HG03354 (cell line): ENCODE measurements at regions not wholly inside any gene's neighbourhood (a gene's known extent, or its start where the extent isn't known, plus 50 kb on each side); places are given as distances from the start of the nearest gene placed in this dataset.
"Not testable (repeated sequence)": the region's sequence is repeated elsewhere in the genome, so short reads cannot be mapped to it uniquely, and the experiment has no call there.

Source experiments
- ATAC-seq: cut with Tn5 transposase; IDR thresholded peaks from one replicate; pipeline ENCODE4 v1.9.1; 2021; ENCODE audit warnings: mild to moderate bottlenecking; ENCODE audit not compliant: unreplicated experiment, poor library complexity, severe bottlenecking

DNA sequence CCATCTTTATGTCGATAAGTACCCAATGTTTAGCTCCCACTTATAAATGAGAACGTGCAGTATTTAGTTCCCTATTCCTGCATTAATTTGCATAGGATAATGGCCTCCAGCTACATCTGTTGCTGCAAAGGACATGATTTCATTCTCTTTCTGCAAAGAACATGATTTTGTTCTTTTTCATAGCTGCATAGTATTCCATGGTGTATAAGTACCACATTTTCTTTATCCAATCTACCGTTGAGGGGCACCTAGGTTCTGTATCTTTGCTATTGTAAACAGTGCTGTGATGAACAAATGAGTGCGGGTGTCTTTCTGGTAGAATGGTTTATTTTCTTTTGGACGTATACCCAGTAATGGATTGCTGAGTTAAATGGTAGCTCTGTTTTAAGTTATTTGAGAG is 63.0 kb downstream of the HLX start:
- ATAC-seq: no peak

- not testable (repeated sequence) for ATAC-seq
Observed at GRCh38 chr1:220942914-220943313, 63.7 kb downstream of the HLX start.

DNA sequence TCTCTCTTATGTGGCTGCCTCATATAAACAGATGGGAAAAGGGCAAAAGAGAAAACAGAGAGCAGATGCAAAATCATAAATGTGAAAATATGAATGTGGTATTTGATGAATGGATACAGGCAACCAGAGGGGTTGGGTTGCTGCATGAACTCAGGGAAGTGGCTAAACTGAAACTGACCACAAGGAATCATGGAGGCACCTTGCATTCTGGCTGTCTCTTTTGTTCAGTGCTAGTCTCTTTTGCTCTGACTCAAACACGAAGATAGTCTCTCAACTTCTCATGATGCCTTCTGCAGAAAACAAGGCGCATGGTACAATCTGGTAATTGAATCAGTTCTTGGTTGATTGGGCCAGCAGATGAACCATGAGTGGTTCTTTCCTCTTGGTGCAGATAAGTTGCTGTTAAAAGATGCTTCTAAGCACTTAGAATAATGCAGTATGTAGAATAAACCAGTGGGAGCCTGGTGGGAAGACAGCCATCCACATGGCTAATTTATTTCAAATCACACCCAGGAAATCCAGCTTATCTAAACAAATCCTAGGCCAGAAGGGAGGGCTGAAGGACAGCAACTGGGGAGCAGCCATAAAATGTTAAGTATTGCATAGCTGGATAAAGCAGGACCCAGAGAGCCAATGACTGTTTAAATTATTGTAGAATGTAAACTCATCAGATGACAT is 64.2 kb downstream of the HLX start:
- no peak for ATAC-seq

DNA sequence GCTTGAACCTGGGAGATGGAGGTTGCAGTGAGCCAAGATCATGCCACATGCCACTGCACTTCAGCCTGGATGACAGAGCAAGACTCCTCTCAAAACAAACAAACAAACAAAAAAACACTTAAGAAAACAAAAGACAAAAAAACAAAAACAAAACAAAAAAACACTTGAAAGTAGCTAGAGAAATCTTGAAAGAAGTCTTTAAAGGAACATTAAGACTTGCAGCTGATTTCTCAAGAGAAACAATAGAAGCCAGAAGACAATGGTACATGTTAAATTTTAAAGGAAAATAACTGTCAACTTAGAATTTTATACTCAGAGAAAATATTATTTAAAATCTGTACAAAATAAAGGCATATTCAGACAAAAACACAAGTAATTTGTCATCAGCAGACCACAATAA is 71.3 kb downstream of the HLX start:
- ATAC-seq: no peak

DNA sequence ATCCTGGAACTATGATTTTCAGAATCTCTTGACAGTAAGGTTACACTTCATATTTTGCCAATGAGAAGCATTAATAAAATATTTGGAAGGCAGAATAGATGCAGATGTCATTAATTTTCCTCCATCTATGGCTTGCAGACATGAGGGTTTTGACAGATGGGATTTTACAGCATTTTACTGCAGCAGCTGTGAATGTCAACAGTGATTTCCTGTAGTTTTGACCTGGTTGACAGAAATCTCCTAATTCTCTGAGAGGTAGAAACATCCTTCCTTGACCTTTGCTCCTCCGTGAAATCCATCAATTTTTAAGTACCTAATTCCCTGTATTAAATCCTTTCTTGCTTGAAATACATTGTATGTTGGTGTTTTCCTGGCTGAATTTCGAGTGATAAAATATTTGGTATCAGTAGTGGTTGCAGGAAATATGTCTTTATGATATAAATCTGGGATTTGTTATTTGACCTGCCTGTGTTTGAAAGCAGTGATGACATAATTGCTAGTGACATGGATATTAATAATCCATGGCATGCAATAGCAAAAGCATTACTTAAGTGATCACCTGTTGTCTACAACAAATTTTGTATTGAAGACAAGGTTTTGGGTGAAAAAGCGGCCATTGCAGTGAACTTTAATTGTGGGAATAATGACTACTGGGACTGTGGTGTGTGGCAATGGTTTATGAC is 73.9 kb downstream of the HLX start:
- no peak for ATAC-seq

- ATAC-seq: no peak
Observed at GRCh38 chr1:220954321-220955075, 75.3 kb downstream of the HLX start.

DNA sequence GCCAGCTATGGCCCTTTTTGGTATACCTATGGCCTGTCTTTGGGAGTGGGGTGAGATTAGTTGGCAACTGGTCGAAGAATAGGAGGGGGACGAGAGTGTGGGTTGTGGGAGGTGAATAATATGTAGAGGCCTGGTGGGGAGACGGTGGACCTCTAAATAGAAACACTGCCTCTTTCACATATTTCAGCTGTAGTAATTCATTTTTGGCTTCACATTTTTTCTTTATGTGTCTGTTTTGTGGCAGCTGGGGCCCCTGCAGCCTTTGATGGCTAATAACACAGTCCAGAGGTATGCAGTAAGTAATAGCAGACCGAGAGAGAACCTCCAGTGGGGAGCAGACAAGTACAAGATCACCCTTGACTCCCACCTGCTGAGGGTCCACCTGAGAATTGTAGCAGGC is 75.9 kb downstream of the HLX start:
- no peak for ATAC-seq

GRCh38 chr1:220956501-220957232 is 77.4 kb downstream of the HLX start:
- no peak for ATAC-seq

GRCh38 chr1:220957233-220957605 is 78.0 kb downstream of the HLX start:
- no peak for ATAC-seq

DNA sequence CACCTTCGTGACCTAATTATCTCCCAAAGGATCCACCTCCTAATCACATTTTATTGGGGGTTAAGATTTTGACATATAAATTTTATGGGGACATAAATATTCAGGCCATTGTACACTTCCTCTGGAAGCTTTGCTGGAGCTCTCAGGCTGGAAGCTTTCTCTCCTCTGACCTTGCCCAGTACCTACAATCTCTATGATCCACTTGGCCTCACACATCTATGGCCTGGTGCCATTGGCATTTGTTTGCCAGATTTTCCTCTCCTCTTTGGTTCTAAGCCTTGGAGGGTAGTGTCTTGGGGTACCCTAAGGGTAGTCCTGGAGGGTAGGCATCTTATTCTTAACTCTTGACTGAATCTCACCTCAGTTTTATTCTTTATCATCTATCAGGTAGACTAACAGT is 79.0 kb downstream of the HLX start:
- ATAC-seq: no peak

DNA sequence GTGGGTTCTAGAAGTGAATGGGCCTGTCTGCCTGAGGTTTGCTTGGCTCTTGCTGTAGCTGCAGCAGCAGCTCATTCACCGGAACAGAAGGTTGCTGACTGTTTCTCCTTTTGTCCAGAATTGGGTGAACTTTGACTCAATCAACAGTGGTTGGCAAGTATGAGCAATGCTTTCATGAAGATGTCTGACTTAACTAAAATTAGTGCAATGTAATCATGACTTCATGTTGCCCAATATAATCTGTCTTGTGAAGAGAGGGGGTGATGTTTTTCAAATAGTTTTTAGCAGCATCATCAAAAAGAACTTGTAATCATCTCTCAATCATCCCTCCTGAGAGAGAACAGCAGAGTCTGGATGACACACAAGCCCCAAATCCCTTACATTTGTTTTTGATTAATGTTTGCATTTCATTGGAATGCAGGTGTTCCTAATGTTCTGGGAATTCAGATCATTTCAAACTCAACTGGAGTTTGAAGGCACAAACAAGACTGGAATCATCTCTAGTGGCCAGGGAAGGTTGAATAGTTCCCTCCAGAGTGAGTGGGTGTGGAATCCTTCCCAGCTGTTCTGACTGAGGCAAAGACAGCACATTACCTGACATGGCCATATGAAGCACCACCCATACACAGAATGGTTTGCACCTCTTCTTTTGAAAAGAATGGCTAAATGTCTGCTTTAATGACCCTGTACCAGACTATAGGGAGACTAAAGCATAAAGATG is 82.9 kb downstream of the HLX start:
- no peak for ATAC-seq

- no peak for ATAC-seq
Observed at GRCh38 chr1:220966041-220966440, 86.8 kb downstream of the HLX start.

DNA sequence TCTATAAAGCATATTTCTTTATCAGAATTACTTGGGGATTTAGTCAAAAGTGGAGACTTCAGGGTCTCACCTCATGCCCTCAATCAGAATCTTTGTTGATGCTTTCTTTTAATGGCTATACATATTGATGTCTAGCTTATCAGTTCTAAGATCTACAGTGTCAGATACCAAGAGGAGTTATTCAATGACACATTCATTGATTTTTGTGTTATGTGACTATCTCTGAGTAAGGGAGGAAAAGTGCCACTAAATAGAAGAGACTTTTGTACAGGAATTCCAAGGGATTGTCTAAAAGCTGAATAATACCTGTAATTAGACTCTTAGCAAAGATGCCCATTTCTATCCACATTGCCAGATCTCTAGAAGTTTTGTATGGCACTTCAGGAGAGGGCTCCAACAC is 87.2 kb downstream of the HLX start:
- no peak for ATAC-seq

- ATAC-seq: no peak
Observed at GRCh38 chr1:220966881-220967611, 87.8 kb downstream of the HLX start.

- ATAC-seq: no peak
Observed at GRCh38 chr1:220967911-220968310, 88.7 kb downstream of the HLX start.

DNA sequence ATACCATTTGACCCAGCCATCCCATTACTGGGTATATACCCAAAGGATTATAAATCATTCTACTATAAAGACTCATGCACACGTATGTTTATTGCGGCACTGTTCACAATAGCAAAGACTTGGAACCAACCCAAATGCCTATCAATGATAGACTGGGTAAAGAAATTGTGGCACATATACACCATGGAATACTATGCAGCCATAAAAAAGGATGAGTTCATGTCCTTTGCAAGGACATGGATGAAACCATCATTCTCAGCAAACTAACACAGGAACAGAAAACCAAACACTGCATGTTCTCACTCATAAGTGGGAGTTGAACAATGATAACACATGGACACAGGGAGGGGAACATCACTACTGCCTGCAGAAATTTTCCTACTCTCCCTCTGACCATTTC is 90.0 kb downstream of the HLX start:
- not testable (repeated sequence) for ATAC-seq

- no peak for ATAC-seq
Observed at GRCh38 chr1:220970311-220970710, 91.1 kb downstream of the HLX start.

DNA sequence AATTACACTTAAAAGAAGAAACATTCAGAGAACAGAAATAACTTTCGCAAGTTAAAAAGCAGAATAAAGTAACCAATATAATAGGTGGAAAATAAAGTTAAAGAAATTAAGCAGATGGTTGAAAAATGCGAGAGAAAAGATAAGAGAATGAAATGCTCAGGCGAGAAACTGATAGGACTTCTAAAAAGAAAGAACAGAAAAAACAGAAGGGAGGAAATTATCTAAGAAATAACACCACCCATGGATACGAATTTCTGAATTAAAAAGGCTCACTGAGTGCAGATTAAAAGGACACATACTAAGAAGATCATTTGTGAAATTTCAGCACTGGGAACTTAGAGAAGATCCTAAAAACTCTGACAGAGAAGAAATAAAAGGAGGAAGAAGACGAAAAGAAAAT is 92.0 kb downstream of the HLX start:
- no peak for ATAC-seq

DNA sequence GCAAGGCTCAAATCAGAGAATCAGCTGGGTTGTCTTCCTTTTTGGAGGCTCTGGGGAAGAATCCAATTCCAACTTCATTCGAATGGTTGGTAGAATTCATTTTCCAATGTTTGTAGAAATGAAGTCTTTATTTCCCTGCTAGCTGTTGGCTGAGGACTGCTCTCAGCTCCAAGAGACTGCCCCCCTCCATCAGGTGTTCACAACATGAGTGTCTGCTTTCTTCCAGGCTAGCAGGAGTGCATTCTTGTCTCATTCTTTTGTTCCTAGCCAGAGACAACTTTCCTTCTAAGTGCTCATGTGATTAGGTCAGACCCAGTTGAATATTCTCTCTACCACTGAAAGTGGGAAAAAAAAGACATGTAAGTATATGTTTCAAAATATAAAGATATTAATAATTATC is 95.2 kb downstream of the HLX start:
- no peak for ATAC-seq
